GM12878 (cell line): ENCODE measurements at regions not wholly inside any gene's neighbourhood (a gene's known extent, or its start where the extent isn't known, plus 50 kb on each side); places are given as distances from the start of the nearest gene placed in this dataset.

ENCODE experiments used
- ATF7 ChIP-seq: fragments of 450-650 bp; IDR thresholded peaks from 2 replicates; pipeline ENCODE4 v1.6.1; 2016; ENCODE audit warnings: low read depth, mild to moderate bottlenecking
- BRCA1 ChIP-seq: IDR thresholded peaks from 2 replicates; pipeline ENCODE4 v1.6.1; 2011; ENCODE audit warnings: low read depth, low read length, improper control_type of control experiment
- CBX5 ChIP-seq: sonication (generic); IDR thresholded peaks from 2 replicates; pipeline ENCODE4 v1.6.1; 2016; ENCODE audit warnings: low read depth, moderate library complexity, mild to moderate bottlenecking, inconsistent platforms
- CREM ChIP-seq: IDR thresholded peaks from 2 replicates; pipeline ENCODE4 v1.6.1; 2014; ENCODE audit warnings: antibody characterized with exemption, low read depth
- EGR1 ChIP-seq, 2 experiments: IDR thresholded peaks; 1 replicate in 1 of 2; 2 replicates in 1 of 2; pipeline ENCODE4 v1.6.1; 2011 to 2012; ENCODE audit warnings: low read depth in 2 of 2, low read length in 2 of 2, borderline replicate concordance in 1 of 2, mild to moderate bottlenecking in 1 of 2, moderate library complexity in 1 of 2
- ESRRA ChIP-seq: IDR thresholded peaks from 2 replicates; pipeline ENCODE4 v1.6.1; 2012; ENCODE audit warnings: mild to moderate bottlenecking, low read length, improper control_type of control experiment
- HCFC1 ChIP-seq: fragments of 150-350 bp; IDR thresholded peaks from 2 replicates; pipeline ENCODE4 v1.6.1; 2014; ENCODE audit warnings: low read length
- NFXL1 ChIP-seq: fragments of 450-650 bp; IDR thresholded peaks from 2 replicates; pipeline ENCODE4 v1.6.1; 2017; ENCODE audit warnings: antibody characterized with exemption, mild to moderate bottlenecking, borderline replicate concordance
- POLR2AphosphoS5 ChIP-seq: IDR thresholded peaks from 2 replicates; pipeline ENCODE4 v1.6.1; 2011; ENCODE audit warnings: mild to moderate bottlenecking, low read length, inconsistent platforms
- RELA ChIP-seq: fragments of 450-650 bp; IDR thresholded peaks from 2 replicates; pipeline ENCODE4 v1.8.0; 2014; ENCODE audit warnings: borderline replicate concordance; ENCODE audit not compliant: partially characterized antibody
- SKIL ChIP-seq: fragments of 450-650 bp; IDR thresholded peaks from 2 replicates; pipeline ENCODE4 v1.6.1; 2017; ENCODE audit warnings: mild to moderate bottlenecking, low read depth, inconsistent platforms; ENCODE audit not compliant: poor library complexity, severe bottlenecking
- TF ChIP-seq, protein P1 (sequence below), 3 experiments: IDR thresholded peaks in 2 of 3; conservative IDR thresholded peaks in 1 of 3; 2 replicates each; pipeline ENCODE4 v1.5.1; 2011; ENCODE audit warnings: low read depth in 3 of 3, low read length in 3 of 3, mild to moderate bottlenecking in 3 of 3, control low read depth in 2 of 3, moderate library complexity in 2 of 3, inconsistent platforms in 1 of 3, mixed read lengths in 1 of 3; ENCODE audit not compliant: control insufficient read depth in 2 of 3, insufficient read depth in 1 of 3; ENCODE audit errors: extremely low read depth in 1 of 3
- TF ChIP-seq, protein P2 (sequence below): IDR thresholded peaks from 2 replicates; pipeline ENCODE4 v1.6.1; 2011; ENCODE audit warnings: low read depth, low read length, improper control_type of control experiment, borderline replicate concordance

DNA sequence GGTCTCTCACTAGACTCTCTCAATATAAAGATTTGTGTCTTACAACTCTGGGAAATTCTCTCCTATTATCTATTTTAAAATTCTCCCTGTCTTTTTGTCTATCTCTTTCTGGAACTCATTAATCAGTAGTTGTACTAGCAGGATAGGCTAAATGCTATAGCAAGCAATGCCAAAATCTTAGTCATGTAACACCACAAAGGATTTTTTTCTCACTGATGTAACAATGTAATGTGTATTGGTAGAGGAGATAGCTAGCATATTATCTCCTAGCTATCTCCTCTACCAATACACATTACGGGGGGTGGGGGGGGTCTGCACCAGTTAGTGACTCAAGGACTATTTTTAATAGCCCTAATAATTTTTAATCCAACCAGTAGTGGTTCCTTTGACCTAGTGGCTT is 225.4 kb downstream of the KLHL28 start:
- TF ChIP-seq, protein P1, sequence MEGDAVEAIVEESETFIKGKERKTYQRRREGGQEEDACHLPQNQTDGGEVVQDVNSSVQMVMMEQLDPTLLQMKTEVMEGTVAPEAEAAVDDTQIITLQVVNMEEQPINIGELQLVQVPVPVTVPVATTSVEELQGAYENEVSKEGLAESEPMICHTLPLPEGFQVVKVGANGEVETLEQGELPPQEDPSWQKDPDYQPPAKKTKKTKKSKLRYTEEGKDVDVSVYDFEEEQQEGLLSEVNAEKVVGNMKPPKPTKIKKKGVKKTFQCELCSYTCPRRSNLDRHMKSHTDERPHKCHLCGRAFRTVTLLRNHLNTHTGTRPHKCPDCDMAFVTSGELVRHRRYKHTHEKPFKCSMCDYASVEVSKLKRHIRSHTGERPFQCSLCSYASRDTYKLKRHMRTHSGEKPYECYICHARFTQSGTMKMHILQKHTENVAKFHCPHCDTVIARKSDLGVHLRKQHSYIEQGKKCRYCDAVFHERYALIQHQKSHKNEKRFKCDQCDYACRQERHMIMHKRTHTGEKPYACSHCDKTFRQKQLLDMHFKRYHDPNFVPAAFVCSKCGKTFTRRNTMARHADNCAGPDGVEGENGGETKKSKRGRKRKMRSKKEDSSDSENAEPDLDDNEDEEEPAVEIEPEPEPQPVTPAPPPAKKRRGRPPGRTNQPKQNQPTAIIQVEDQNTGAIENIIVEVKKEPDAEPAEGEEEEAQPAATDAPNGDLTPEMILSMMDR (IDR thresholded peaks at IDR 0.05 in 2 of 3, conservative IDR thresholded peaks at IDR 0.05 in 1 of 3; ENCODE audit: control insufficient read depth in 2 of 3, extremely low read depth in 1 of 3, insufficient read depth in 1 of 3, low read depth in 3 of 3, low read length in 3 of 3) = no peak
- TF ChIP-seq SKIL (no peak), ATF7 (no peak), CREM (no peak), HCFC1 (no peak), ESRRA (no peak), EGR1 (IDR thresholded peaks at IDR 0.05; ENCODE audit: borderline replicate concordance in 1 of 2, low read depth in 2 of 2, low read length in 2 of 2) (no peak), POLR2AphosphoS5 (no peak), CBX5 (no peak), RELA (no peak), BRCA1 (no peak), NFXL1 (no peak)
- TF ChIP-seq, protein P2, sequence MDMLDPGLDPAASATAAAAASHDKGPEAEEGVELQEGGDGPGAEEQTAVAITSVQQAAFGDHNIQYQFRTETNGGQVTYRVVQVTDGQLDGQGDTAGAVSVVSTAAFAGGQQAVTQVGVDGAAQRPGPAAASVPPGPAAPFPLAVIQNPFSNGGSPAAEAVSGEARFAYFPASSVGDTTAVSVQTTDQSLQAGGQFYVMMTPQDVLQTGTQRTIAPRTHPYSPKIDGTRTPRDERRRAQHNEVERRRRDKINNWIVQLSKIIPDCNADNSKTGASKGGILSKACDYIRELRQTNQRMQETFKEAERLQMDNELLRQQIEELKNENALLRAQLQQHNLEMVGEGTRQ = no peak
